ENCODE measurements at regions not wholly inside any gene's neighbourhood (a gene's known extent, or its start where the extent isn't known, plus 50 kb on each side); places are given as distances from the start of the nearest gene placed in this dataset.

GRCh38 chr15:69805248-69805953 lies 292.3 kb downstream of the TLE3 start:
- Histone ChIP-seq H3K27ac (no peak overlapping the region), H3K4me3 (no peak overlapping the region)
- DNase-seq (ENCODE audit: low spot score) = no peak
- no peak for TF ChIP-seq CTCF (IDR thresholded peaks at IDR 0.05)

GRCh38 chr15:69806287-69806915 lies 291.3 kb downstream of the TLE3 start:
- TF ChIP-seq CTCF (IDR thresholded peaks at IDR 0.05) = no peak
- Histone ChIP-seq H3K27ac (no peak overlapping the region), H3K4me3 (no peak overlapping the region)
- no peak for DNase-seq (ENCODE audit: low spot score)

- no peak for DNase-seq (ENCODE audit: low spot score)
- TF ChIP-seq CTCF (IDR thresholded peaks at IDR 0.05) = no peak
- H3K4me3 ChIP-seq = no peak overlapping the region
These were observed 290.0 kb downstream of the TLE3 start for GRCh38 chr15:69807721-69808120.

GRCh38 chr15:69808756-69809155 lies 289.0 kb downstream of the TLE3 start:
- no peak for DNase-seq (ENCODE audit: low spot score)
- Histone ChIP-seq H3K4me3 (no peak overlapping the region), H3K27ac (no peak overlapping the region)
- TF ChIP-seq CTCF (IDR thresholded peaks at IDR 0.05) = no peak

More at GRCh38 chr15:69807721-69808120, 290.0 kb downstream of the TLE3 start:
- no peak overlapping the region for H3K27ac ChIP-seq

- no peak for DNase-seq (ENCODE audit: low spot score)
- Histone ChIP-seq H3K4me3 (no peak overlapping the region), H3K27ac (no peak overlapping the region)
- no peak for TF ChIP-seq CTCF (IDR thresholded peaks at IDR 0.05)
These were observed 288.3 kb downstream of the TLE3 start for GRCh38 chr15:69809421-69809820.

- no peak for TF ChIP-seq CTCF (IDR thresholded peaks at IDR 0.05)
- no peak for DNase-seq (ENCODE audit: low spot score)
- H3K27ac ChIP-seq = no peak overlapping the region
- no peak overlapping the region for H3K4me3 ChIP-seq
These were observed 287.0 kb downstream of the TLE3 start for GRCh38 chr15:69810431-69811354.
